ENCODE measurements at regions not wholly inside any gene's neighbourhood (a gene's known extent, or its start where the extent isn't known, plus 50 kb on each side); places are given as distances from the start of the nearest gene placed in this dataset.
"Not testable (repeated sequence)": the region's sequence is repeated elsewhere in the genome, so short reads cannot be mapped to it uniquely, and the experiment has no call there.

DNA sequence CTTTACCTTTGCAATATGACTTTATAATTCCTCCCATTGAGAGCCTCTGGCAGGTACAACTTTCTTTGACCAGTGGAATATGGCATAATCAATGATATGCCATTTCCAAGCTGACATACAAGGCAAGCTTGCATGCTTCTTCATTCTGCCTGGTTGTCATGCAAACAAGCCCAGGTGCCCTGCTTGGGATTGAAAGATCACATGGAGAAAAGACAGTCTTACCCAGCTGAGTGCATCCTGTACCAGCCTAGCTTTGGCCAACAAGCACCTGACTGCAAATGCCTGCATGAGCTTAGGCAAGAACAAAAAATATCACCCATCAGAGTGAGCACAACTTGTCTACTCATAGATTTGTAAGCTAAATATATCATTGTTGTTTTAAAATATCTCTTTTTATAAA lies 82.9 kb upstream of the KCND2 start (continued):
- TF ChIP-seq, protein P1, sequence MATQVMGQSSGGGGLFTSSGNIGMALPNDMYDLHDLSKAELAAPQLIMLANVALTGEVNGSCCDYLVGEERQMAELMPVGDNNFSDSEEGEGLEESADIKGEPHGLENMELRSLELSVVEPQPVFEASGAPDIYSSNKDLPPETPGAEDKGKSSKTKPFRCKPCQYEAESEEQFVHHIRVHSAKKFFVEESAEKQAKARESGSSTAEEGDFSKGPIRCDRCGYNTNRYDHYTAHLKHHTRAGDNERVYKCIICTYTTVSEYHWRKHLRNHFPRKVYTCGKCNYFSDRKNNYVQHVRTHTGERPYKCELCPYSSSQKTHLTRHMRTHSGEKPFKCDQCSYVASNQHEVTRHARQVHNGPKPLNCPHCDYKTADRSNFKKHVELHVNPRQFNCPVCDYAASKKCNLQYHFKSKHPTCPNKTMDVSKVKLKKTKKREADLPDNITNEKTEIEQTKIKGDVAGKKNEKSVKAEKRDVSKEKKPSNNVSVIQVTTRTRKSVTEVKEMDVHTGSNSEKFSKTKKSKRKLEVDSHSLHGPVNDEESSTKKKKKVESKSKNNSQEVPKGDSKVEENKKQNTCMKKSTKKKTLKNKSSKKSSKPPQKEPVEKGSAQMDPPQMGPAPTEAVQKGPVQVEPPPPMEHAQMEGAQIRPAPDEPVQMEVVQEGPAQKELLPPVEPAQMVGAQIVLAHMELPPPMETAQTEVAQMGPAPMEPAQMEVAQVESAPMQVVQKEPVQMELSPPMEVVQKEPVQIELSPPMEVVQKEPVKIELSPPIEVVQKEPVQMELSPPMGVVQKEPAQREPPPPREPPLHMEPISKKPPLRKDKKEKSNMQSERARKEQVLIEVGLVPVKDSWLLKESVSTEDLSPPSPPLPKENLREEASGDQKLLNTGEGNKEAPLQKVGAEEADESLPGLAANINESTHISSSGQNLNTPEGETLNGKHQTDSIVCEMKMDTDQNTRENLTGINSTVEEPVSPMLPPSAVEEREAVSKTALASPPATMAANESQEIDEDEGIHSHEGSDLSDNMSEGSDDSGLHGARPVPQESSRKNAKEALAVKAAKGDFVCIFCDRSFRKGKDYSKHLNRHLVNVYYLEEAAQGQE (IDR thresholded peaks at IDR 0.05; ENCODE audit: borderline replicate concordance) = no peak
- TF ChIP-seq TAF1 (IDR thresholded peaks at IDR 0.05; ENCODE audit: low read depth) = no peak

DNA sequence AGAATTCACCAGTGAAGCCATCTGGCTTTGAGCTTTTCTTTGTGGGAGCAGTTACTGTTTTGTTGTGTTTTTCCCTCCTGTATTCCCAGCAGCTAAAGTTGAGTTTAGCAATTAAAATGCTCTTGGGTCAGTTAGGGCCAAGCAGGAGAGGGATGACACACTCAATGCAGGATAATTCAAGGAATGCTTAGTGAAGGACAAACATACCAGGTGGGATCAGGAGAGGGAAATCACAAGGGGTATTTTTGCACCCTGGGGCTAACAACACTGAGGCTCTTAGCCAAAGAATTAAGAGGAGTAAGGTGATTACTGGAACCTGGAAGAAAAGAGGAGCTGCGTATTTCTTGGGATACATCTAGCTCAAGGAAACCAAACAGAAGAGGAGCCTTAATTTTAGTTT lies 82.4 kb upstream of the KCND2 start:
- no peak overlapping the region for H3K4me2 ChIP-seq (ENCODE audit: low read length)
- no peaks in the 10 kb centered on the region for H3K79me2 ChIP-seq (replicated peaks; ENCODE audit: insufficient read depth, low read length)

DNA sequence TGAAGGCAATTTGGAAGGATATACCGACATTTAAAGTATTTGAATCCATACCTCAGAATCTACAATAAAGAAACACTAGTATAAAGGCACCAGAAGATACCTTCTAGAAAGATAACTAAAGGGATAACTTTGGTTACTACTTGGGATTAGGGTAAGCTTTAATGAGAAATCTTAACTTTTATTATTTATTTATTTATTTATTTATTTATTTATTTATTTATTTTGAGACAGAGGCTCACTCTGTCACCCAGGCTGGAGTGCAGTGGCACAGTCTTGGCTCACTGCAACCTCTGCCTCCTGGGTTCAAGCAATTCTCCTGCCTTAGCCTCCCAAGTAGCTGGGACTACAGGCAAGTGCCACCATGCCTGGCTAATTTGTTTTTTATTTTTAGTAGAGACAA lies 81.6 kb upstream of the KCND2 start:
- not testable (repeated sequence) for H3K9ac ChIP-seq (ENCODE audit: low read length); H3K36me3 ChIP-seq (ENCODE audit: insufficient read depth, low read length); H2AFZ ChIP-seq (ENCODE audit: low read depth, low read length); H3K9me2 ChIP-seq (ENCODE audit: insufficient read depth, low read length); H3K4me3 ChIP-seq (ENCODE audit: low read length); H4K20me1 ChIP-seq (ENCODE audit: insufficient read depth); H3K4me2 ChIP-seq (ENCODE audit: low read length); H3K27ac ChIP-seq (ENCODE audit: low read length); H3K27me3 ChIP-seq (ENCODE audit: insufficient read depth, low read depth, low read length); H3K79me2 ChIP-seq (replicated peaks; ENCODE audit: insufficient read depth, low read length); H3K9me3 ChIP-seq (ENCODE audit: low read length); H3F3A ChIP-seq (ENCODE audit: insufficient read depth, low read length, poor library complexity, severe bottlenecking)

More for the DNA sequence above, 82.4 kb upstream of the KCND2 start:
- no peaks in the 10 kb centered on the region for H4K20me1 ChIP-seq (ENCODE audit: insufficient read depth)
- H3K4me3 ChIP-seq (ENCODE audit: low read length) = no peak overlapping the region
- no peaks in the 10 kb centered on the region for H3F3A ChIP-seq (ENCODE audit: insufficient read depth, low read length, poor library complexity, severe bottlenecking)
- no peaks in the 10 kb centered on the region for H3K36me3 ChIP-seq (ENCODE audit: insufficient read depth, low read length)
- no peaks in the 10 kb centered on the region for H3K9me2 ChIP-seq (ENCODE audit: insufficient read depth, low read length)
- no peak overlapping the region for H2AFZ ChIP-seq (ENCODE audit: low read depth, low read length)
- TF ChIP-seq EZH2 (IDR thresholded peaks at IDR 0.05; ENCODE audit: borderline replicate concordance, insufficient read depth, low read length, poor library complexity, severe bottlenecking) (no peak), EP300 (conservative IDR thresholded peaks at IDR 0.05; ENCODE audit: poor library complexity, severe bottlenecking) (no peak)
- H3K27me3 ChIP-seq (ENCODE audit: insufficient read depth, low read depth, low read length) = no peaks in the 10 kb centered on the region
- no peak overlapping the region for H3K9ac ChIP-seq (ENCODE audit: low read length)
- no peak overlapping the region for H3K27ac ChIP-seq (ENCODE audit: low read length)
- H3K9me3 ChIP-seq (ENCODE audit: low read length) = no peaks in the 10 kb centered on the region

DNA sequence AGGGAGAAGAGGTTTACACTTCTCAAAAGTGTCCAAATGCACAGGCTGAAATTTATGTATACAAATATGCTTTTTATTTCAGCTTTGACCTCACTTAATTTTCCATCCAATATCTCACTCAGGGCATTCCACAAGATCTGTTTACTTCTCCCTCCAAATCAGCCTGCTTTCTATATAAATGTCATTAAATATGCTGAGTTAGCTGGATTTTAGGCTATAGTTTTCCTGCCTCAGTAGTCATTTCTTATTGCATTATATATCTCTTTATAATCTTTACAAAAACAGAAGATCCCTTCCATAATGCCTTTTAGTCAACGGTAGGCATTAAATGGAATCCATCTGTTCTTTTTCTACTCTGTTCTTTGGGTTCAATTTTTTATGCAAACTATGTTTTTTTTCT lies 71.7 kb upstream of the KCND2 start:
- no peaks in the 10 kb centered on the region for H3F3A ChIP-seq (ENCODE audit: insufficient read depth, low read length, poor library complexity, severe bottlenecking)
- H3K4me2 ChIP-seq (ENCODE audit: low read length) = no peak overlapping the region
- no peak overlapping the region for H3K27ac ChIP-seq (ENCODE audit: low read length)
- H4K20me1 ChIP-seq (ENCODE audit: insufficient read depth) = no peaks in the 10 kb centered on the region
- no peak overlapping the region for H3K4me3 ChIP-seq (ENCODE audit: low read length)
- no peak for TF ChIP-seq CTCF (IDR thresholded peaks at IDR 0.05; ENCODE audit: poor library complexity, severe bottlenecking)
- no peaks in the 10 kb centered on the region for H3K79me2 ChIP-seq (replicated peaks; ENCODE audit: insufficient read depth, low read length)
- no peaks in the 10 kb centered on the region for H3K36me3 ChIP-seq (ENCODE audit: insufficient read depth, low read length)
- H2AFZ ChIP-seq (ENCODE audit: low read depth, low read length) = no peak overlapping the region
- H3K9me3 ChIP-seq (ENCODE audit: low read length) = no peaks in the 10 kb centered on the region
- no peaks in the 10 kb centered on the region for H3K9me2 ChIP-seq (ENCODE audit: insufficient read depth, low read length)
- no peaks in the 10 kb centered on the region for H3K27me3 ChIP-seq (ENCODE audit: insufficient read depth, low read depth, low read length)
- no peak overlapping the region for H3K9ac ChIP-seq (ENCODE audit: low read length)

All from neural cell (in vitro differentiated cells).